HCT116 (cell line): ENCODE measurements at regions not wholly inside any gene's neighbourhood (a gene's known extent, or its start where the extent isn't known, plus 50 kb on each side); places are given as distances from the start of the nearest gene placed in this dataset.

Experiments
- ATAC-seq: fragments of 200-7000 bp; cut with Tn5 transposase; 2 replicates; pipeline ENCODE4 v1.9.1; 2020; ENCODE audit warnings: mild to moderate bottlenecking, moderate library complexity
- BruUV-seq: library from RNA; stranded (reverse); fragments of 400-500 nt; replicated peaks from 2 replicates; lab custom pipeline; 2021; lab: Mats Ljungman, UMichigan
- CTCF ChIA-PET: fragments of 300-600 bp; sonication (Branson Sonifier 250); formaldehyde crosslinking; loops from one replicate; lab custom pipeline; 2021; ENCODE audit warnings: antibody characterized with exemption; lab: Charles Lee
- POLR2A ChIA-PET: fragments of 300-600, 350-600 bp; sonication (Branson Sonifier 250); formaldehyde crosslinking; loops from one replicate; lab custom pipeline; 2021; ENCODE audit warnings: antibody characterized with exemption; lab: Charles Lee
- RAD21 ChIA-PET, 2 experiments: fragments of 300-600 bp; sonication (Branson Sonifier 250); formaldehyde crosslinking; loops; one replicate each; lab custom pipeline; 2023; ENCODE audit warnings: low total read pairs in 2 of 2; ENCODE audit not compliant: uncharacterized antibody in 2 of 2, unreplicated experiment in 2 of 2, low non-redundant PET in 1 of 2; lab: Charles Lee
- DNase-seq: peaks from one replicate; pipeline ENCODE4 v3.0.0-alpha.2; 2010; ENCODE audit warnings: low read depth, low spot score
- H2AFZ ChIP-seq: fragments of 200-600 bp; shearing (Covaris generic), sonication (generic); 2 replicates; pipeline ENCODE4 v1.6.1; 2017; ENCODE audit warnings: low read depth, mixed run types, mixed read lengths, antibody characterized with exemption, low read length; ENCODE audit not compliant: poor library complexity, severe bottlenecking
- H3K27ac ChIP-seq: 2 replicates; pipeline ENCODE4 v1.5.1; 2012; ENCODE audit warnings: low read depth, low read length
- H3K27me3 ChIP-seq: fragments of 200-600 bp; sonication (generic); 2 replicates; pipeline ENCODE4 v1.6.1; 2016; ENCODE audit warnings: mixed run types, low read length, mixed read lengths; ENCODE audit not compliant: insufficient read depth
- H3K36me3 ChIP-seq, 2 experiments: fragments of 200-500 bp in 1 of 2; fragments of 200-600 bp in 1 of 2; sonication (Bioruptor generic) in 1 of 2; sonication (generic) in 1 of 2; 2 replicates each; pipeline versions ENCODE4 v1.5.1 to v1.6.1; 2014 to 2016; ENCODE audit warnings: low read length in 2 of 2, inconsistent platforms in 1 of 2, mixed read lengths in 1 of 2, mixed run types in 1 of 2; ENCODE audit not compliant: insufficient read depth in 2 of 2, control insufficient read depth in 1 of 2
- H3K4me1 ChIP-seq, 2 experiments: fragments of 200-600 bp in 1 of 2; sonication (generic) in 1 of 2; 2 replicates each; pipeline versions ENCODE4 v1.5.1 to v1.6.1; 2012 to 2017; ENCODE audit warnings: low read length in 2 of 2, inconsistent platforms in 1 of 2, mild to moderate bottlenecking in 1 of 2, mixed read lengths in 1 of 2, mixed run types in 1 of 2, moderate library complexity in 1 of 2; ENCODE audit not compliant: insufficient read depth in 2 of 2, control insufficient read depth in 1 of 2
- H3K4me2 ChIP-seq: fragments of 200-600 bp; sonication (generic); 2 replicates; pipeline ENCODE4 v1.6.1; 2017; ENCODE audit warnings: mixed run types, low read length, mixed read lengths
- H3K4me3 ChIP-seq, 2 experiments: fragments of 200-600 bp in 1 of 2; sonication (generic) in 1 of 2; replicated peaks in 1 of 2; 2 replicates each; pipeline ENCODE4 v1.5.1; 2011 to 2016; ENCODE audit warnings: low read length in 2 of 2, control low read depth in 1 of 2, low read depth in 1 of 2, mild to moderate bottlenecking in 1 of 2, mixed read lengths in 1 of 2, mixed run types in 1 of 2
- H3K79me2 ChIP-seq: fragments of 200-600 bp; sonication (generic); 2 replicates; pipeline ENCODE4 v1.6.1; 2017; ENCODE audit warnings: mild to moderate bottlenecking, mixed run types, low read length, moderate library complexity, mixed read lengths; ENCODE audit not compliant: insufficient read depth
- H3K9ac ChIP-seq: fragments of 200-600 bp; sonication (generic); 2 replicates; pipeline ENCODE4 v1.6.1; 2016; ENCODE audit warnings: low read length, mixed read lengths
- H3K9me2 ChIP-seq: fragments of 200-600 bp; sonication (generic), shearing (Covaris generic); 2 replicates; pipeline ENCODE4 v1.6.1; 2017; ENCODE audit warnings: mixed run types, mild to moderate bottlenecking, moderate library complexity; ENCODE audit not compliant: insufficient read depth
- H3K9me3 ChIP-seq, 2 experiments: fragments of 200-500 bp in 1 of 2; fragments of 200-600 bp in 1 of 2; sonication (Bioruptor generic) in 1 of 2; sonication (generic) in 1 of 2; 2 replicates each; pipeline ENCODE4 v1.6.1; 2014 to 2017; ENCODE audit warnings: low read length in 2 of 2, mixed read lengths in 2 of 2, inconsistent platforms in 1 of 2, low read depth in 1 of 2, mild to moderate bottlenecking in 1 of 2, mixed run types in 1 of 2, moderate library complexity in 1 of 2; ENCODE audit not compliant: control insufficient read depth in 1 of 2, insufficient read depth in 1 of 2
- H4K20me1 ChIP-seq: fragments of 200-600 bp; sonication (generic), shearing (Covaris generic); 2 replicates; pipeline ENCODE4 v1.6.1; 2017; ENCODE audit warnings: mixed run types, mild to moderate bottlenecking, moderate library complexity; ENCODE audit not compliant: insufficient read depth
- EGR1 ChIP-seq: IDR thresholded peaks from 2 replicates; pipeline ENCODE4 v1.6.1; 2012; ENCODE audit warnings: low read depth
- MAX ChIP-seq: IDR thresholded peaks from 2 replicates; pipeline ENCODE4 v1.6.1; 2012
- REST ChIP-seq: IDR thresholded peaks from 2 replicates; pipeline ENCODE4 v1.6.1; 2012; ENCODE audit warnings: low read depth
- ZNF274 ChIP-seq: fragments of 200-500 bp; sonication (Bioruptor generic); IDR thresholded peaks from 2 replicates; pipeline ENCODE4 v1.6.1; 2014; ENCODE audit warnings: mild to moderate bottlenecking, low read depth, low read length, inconsistent platforms
- intact Hi-C: fragments of 100-400 bp; cut with micrococcal nuclease; formaldehyde crosslinking; loops from 2 replicates; pipeline ENCODE4 v1.10.0; 2022

- DNase-seq (no peak), ATAC-seq (no peak; the same call in 1 of the 2 replicates)
- H3K9me3 ChIP-seq, result no peaks in the 10 kb centered on the region
- no peak overlapping the region for H3K9ac ChIP-seq
- H3K4me2 ChIP-seq, result peak overlapping the region; percentile 31; the same call in 1 of the 2 replicates
- H3K27ac ChIP-seq, result no peak overlapping the region
- RAD21 ChIA-PET, result no interaction called here
- no peaks in the 10 kb centered on the region for H3K36me3 ChIP-seq
- no peak overlapping the region for H3K4me3 ChIP-seq
- peaks cover 0 to 23% of the 10 kb centered on the region in 2 experiments; a peak in 2 of 4 replicates for H3K4me1 ChIP-seq
- no peaks in the 10 kb centered on the region for H3K9me2 ChIP-seq
- POLR2A ChIA-PET, result interaction anchor here (0.6 to 1.1 kb wide), 2 partner anchors 12 kb away, joined by 4 to 5 read pairs; no protein-coding TSS in a partner anchor
- intact Hi-C loops, result no loop called here
- no peaks in the 10 kb centered on the region for H3K79me2 ChIP-seq
- no peaks in the 10 kb centered on the region for H3K27me3 ChIP-seq
- BruUV-seq, result no TSS peak
- CTCF ChIA-PET, result interaction anchor here (1.0 kb wide), 1 partner anchor 12 kb away, joined by 7 read pairs; no protein-coding TSS in a partner anchor
- TF ChIP-seq ZNF274 (no peak), EGR1 (peak; percentile 35; the same call in 1 of the 2 replicates)
- H2AFZ ChIP-seq, result peak overlapping the region; percentile 72
- no peaks in the 10 kb centered on the region for H4K20me1 ChIP-seq
Observed at GRCh38 chr2:191746346-191747169, 68.6 kb downstream of the NABP1 start.

- H2AFZ ChIP-seq, result peak overlapping the region; percentile 72
- CTCF ChIA-PET, result interaction anchor here (2.9 kb wide), 1 partner anchor 12 kb away, joined by 15 read pairs; no protein-coding TSS in a partner anchor
- RAD21 ChIA-PET, result no interaction called here
Observed at GRCh38 chr2:191747170-191747530, 69.2 kb downstream of the NABP1 start.

More at GRCh38 chr2:191747170-191747530, 69.2 kb downstream of the NABP1 start:
- intact Hi-C loops, result no loop called here
- Histone ChIP-seq H3K36me3 (no peaks in the 10 kb centered on the region), H3K9me3 (no peaks in the 10 kb centered on the region), H3K4me1 (peaks cover 0 to 23% of the 10 kb centered on the region in 2 experiments; a peak in 2 of 4 replicates), H3K79me2 (no peaks in the 10 kb centered on the region), H3K27me3 (no peaks in the 10 kb centered on the region), H3K4me2 (peak overlapping the region; percentile 31; the same call in 1 of the 2 replicates), H3K27ac (no peak overlapping the region), H4K20me1 (no peaks in the 10 kb centered on the region), H3K4me3 (no peak overlapping the region), H3K9ac (no peak overlapping the region), H3K9me2 (no peaks in the 10 kb centered on the region)
- no peak for TF ChIP-seq MAX
- TF ChIP-seq REST, result no peak
- POLR2A ChIA-PET, result no interaction called here
- no peak for DNase-seq
- ATAC-seq, result no peak
- no TSS peak for BruUV-seq
